KMS-11 (cell line): ENCODE measurements at regions not wholly inside any gene's neighbourhood (a gene's known extent, or its start where the extent isn't known, plus 50 kb on each side); places are given as distances from the start of the nearest gene placed in this dataset.

Experiments used
- H2AFZ ChIP-seq: fragments of 200-600 bp; sonication (generic); 2 replicates; pipeline ENCODE4 v1.6.1; 2016; ENCODE audit warnings: antibody characterized with exemption, mixed run types, low read depth
- H3K27ac ChIP-seq: fragments of 200-600 bp; sonication (generic); 2 replicates; pipeline ENCODE4 v1.6.1; 2016; ENCODE audit warnings: mild to moderate bottlenecking, mixed run types
- H3K27me3 ChIP-seq: fragments of 200-600 bp; sonication (generic); 2 replicates; pipeline ENCODE4 v1.6.1; 2017; ENCODE audit warnings: mild to moderate bottlenecking, low read depth, mixed run types, moderate library complexity; ENCODE audit not compliant: insufficient read depth
- H3K36me3 ChIP-seq: fragments of 200-600 bp; sonication (generic); 2 replicates; pipeline ENCODE4 v1.6.1; 2017; ENCODE audit warnings: mild to moderate bottlenecking, mixed run types; ENCODE audit not compliant: insufficient read depth
- H3K4me1 ChIP-seq: fragments of 200-600 bp; sonication (generic); 2 replicates; pipeline ENCODE4 v1.6.1; 2016; ENCODE audit warnings: mild to moderate bottlenecking, low read depth, mixed run types; ENCODE audit not compliant: poor library complexity, severe bottlenecking
- H3K4me2 ChIP-seq: fragments of 200-600 bp; sonication (generic); 2 replicates; pipeline ENCODE4 v1.7.0; 2016; ENCODE audit warnings: mild to moderate bottlenecking, mixed run types
- H3K4me3 ChIP-seq: fragments of 200-600 bp; sonication (generic); IDR thresholded peaks from 2 replicates; pipeline ENCODE4 v1.6.1; 2017; ENCODE audit warnings: low read depth, low read length, mixed read lengths; ENCODE audit not compliant: insufficient read depth
- H3K79me2 ChIP-seq: fragments of 200-600 bp; sonication (generic); 2 replicates; pipeline ENCODE4 v1.6.1; 2016; ENCODE audit warnings: low read depth, mixed run types; ENCODE audit not compliant: insufficient read depth
- H3K9ac ChIP-seq: fragments of 200-600 bp; sonication (generic); 2 replicates; pipeline ENCODE4 v1.6.1; 2016; ENCODE audit warnings: mild to moderate bottlenecking, mixed run types
- H4K20me1 ChIP-seq: fragments of 200-600 bp; sonication (generic); 2 replicates; pipeline ENCODE4 v1.6.1; 2016; ENCODE audit warnings: mild to moderate bottlenecking, mixed run types; ENCODE audit not compliant: insufficient read depth
- TF ChIP-seq, protein P1 (sequence below): fragments of 200-600 bp; sonication (generic); conservative IDR thresholded peaks from 2 replicates; pipeline ENCODE4 v1.6.1; 2017; ENCODE audit warnings: low read depth, mild to moderate bottlenecking, antibody characterized with exemption, low read length, moderate library complexity, mixed read lengths

DNA sequence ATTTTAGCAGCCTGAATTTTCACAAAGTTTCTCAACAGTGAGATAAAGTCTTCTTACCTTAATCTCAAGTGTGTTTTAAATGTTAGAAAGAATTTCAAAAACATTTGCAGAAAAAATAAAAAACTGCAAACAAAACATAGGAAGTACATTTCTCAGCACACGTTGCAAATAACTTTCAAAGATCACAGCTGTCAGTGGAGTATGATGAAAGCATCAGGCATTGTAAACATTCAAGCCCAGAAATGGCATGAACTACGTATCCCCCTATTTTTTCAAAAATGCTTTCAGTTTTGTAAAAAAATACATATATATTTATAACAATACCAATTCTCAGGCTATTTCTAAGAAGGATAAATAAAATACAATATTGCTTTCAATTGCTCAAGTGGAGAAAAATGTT, 320.6 kb upstream of the TFPI start:
- Histone ChIP-seq H3K27me3 (no peaks in the 10 kb centered on the region), H3K79me2 (no peaks in the 10 kb centered on the region), H2AFZ (no peak overlapping the region), H4K20me1 (no peaks in the 10 kb centered on the region), H3K9ac (no peak overlapping the region), H3K4me3 (no peak overlapping the region), H3K4me1 (peaks cover 13% of the 10 kb centered on the region), H3K36me3 (no peaks in the 10 kb centered on the region), H3K27ac (no peak overlapping the region), H3K4me2 (no peak overlapping the region)
- TF ChIP-seq, protein P1, sequence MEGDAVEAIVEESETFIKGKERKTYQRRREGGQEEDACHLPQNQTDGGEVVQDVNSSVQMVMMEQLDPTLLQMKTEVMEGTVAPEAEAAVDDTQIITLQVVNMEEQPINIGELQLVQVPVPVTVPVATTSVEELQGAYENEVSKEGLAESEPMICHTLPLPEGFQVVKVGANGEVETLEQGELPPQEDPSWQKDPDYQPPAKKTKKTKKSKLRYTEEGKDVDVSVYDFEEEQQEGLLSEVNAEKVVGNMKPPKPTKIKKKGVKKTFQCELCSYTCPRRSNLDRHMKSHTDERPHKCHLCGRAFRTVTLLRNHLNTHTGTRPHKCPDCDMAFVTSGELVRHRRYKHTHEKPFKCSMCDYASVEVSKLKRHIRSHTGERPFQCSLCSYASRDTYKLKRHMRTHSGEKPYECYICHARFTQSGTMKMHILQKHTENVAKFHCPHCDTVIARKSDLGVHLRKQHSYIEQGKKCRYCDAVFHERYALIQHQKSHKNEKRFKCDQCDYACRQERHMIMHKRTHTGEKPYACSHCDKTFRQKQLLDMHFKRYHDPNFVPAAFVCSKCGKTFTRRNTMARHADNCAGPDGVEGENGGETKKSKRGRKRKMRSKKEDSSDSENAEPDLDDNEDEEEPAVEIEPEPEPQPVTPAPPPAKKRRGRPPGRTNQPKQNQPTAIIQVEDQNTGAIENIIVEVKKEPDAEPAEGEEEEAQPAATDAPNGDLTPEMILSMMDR = no peak

DNA sequence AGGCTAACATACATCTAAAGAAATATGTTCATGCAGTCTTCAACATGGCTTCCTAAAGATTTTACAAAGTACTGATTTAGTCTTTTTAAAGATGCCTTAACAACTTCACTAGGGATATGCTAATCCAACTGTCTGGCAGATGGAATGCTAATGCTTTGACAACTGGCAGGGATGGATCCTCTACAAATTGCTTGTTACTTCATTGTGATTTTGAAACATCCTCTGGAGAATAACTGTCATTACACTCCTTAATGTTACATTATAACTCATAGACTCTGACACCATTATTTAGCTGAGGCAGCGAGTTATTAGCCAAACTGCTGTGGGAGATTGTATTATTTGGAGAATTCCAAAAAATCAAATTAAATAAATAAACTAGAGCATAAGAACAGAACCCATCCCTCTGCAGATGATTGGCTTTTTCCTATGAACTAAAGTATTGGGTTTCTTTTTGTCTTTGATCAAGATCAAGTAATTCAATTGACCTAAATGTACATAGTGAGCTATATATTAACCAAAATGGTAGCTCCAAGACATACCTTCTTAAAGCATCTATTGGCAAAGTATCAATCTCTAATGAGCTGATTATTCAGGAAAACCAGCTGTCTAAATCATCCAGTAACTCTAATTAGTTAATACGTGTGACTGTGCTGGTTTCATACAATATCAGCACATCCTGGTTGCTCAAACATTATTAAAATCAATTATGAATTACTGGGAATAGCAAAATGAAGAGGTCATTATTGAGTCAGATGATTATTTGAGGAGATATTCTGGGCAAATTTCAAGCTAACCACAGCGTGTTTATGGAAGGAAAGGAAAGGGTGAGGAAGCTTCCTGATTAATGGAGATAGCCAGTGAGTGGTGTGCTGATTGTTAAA, 321.3 kb upstream of the TFPI start:
- TF ChIP-seq, protein P1 = no peak
- no peak overlapping the region for H3K4me2 ChIP-seq
- H3K79me2 ChIP-seq = no peaks in the 10 kb centered on the region
- no peak overlapping the region for H3K4me3 ChIP-seq
- H2AFZ ChIP-seq = no peak overlapping the region
- peaks cover 8% of the 10 kb centered on the region for H3K4me1 ChIP-seq
- H3K27ac ChIP-seq = no peak overlapping the region
- H4K20me1 ChIP-seq = no peaks in the 10 kb centered on the region
- no peaks in the 10 kb centered on the region for H3K36me3 ChIP-seq
- no peaks in the 10 kb centered on the region for H3K27me3 ChIP-seq
- no peak overlapping the region for H3K9ac ChIP-seq

DNA sequence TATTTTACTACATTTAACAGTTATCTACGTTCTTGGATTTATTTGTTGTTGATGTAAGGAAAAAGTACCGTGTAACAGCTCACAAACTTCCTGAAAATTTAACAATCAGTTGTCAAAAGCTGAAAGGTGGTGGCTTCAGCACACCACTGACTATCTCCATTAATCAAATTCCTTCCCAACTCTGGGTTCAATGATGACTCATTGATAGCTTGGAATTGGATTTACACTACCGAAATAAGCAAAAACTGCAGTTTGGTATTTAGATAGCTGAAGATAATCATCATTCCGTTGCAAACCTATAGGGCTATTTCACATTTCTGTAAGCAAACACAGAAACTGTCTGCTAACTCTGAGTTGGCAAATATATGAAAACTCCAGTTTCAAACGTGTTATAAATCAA, 322.3 kb upstream of the TFPI start:
- H3K9ac ChIP-seq = no peak overlapping the region
- TF ChIP-seq, protein P1 = no peak
- H3K4me2 ChIP-seq = no peak overlapping the region
- no peaks in the 10 kb centered on the region for H4K20me1 ChIP-seq
- no peaks in the 10 kb centered on the region for H3K36me3 ChIP-seq
- no peak overlapping the region for H3K4me3 ChIP-seq
- no peaks in the 10 kb centered on the region for H3K27me3 ChIP-seq
- no peaks in the 10 kb centered on the region for H3K79me2 ChIP-seq
- H3K27ac ChIP-seq = no peak overlapping the region
- peaks cover 8% of the 10 kb centered on the region for H3K4me1 ChIP-seq
- no peak overlapping the region for H2AFZ ChIP-seq

DNA sequence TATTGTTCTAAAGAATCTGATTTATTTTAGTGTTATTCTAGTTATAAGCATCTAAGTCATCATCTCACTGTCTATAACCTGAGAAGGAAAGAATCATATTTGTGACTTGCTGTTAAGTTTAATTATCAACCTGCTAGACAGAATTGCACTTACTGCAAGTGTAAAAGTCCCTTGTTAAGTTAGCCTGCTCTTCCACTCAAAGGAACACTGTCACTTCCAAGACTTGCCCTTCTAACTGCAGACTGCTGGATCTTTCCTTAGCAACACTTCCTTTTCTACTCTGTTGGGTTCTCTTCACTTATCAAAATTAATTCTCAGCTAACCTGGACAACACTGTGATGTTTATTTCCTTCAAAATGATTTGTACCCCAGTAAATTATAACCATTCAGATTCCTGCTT, 323.2 kb upstream of the TFPI start:
- Histone ChIP-seq H3K4me3 (no peak overlapping the region), H3K4me1 (peaks cover 8% of the 10 kb centered on the region), H3K9ac (no peak overlapping the region), H2AFZ (no peak overlapping the region), H3K27ac (no peak overlapping the region), H3K36me3 (no peaks in the 10 kb centered on the region), H4K20me1 (no peaks in the 10 kb centered on the region), H3K4me2 (no peak overlapping the region), H3K27me3 (no peaks in the 10 kb centered on the region), H3K79me2 (no peaks in the 10 kb centered on the region)
- TF ChIP-seq, protein P1 = no peak
